Astrocyte of the cerebellum (primary cell): ENCODE measurements at regions not wholly inside any gene's neighbourhood (a gene's known extent, or its start where the extent isn't known, plus 50 kb on each side); places are given as distances from the start of the nearest gene placed in this dataset.

ENCODE experiments used
- DNase-seq: peaks from one replicate; pipeline ENCODE4 v3.0.0-alpha.2; 2011; ENCODE audit warnings: low read depth
- H3K4me3 ChIP-seq: 2 replicates; pipeline ENCODE4 v1.5.1; 2011; ENCODE audit warnings: mild to moderate bottlenecking, low read depth, low read length, moderate library complexity
- CTCF ChIP-seq: IDR thresholded peaks from 2 replicates; pipeline ENCODE4 v1.5.1; 2012; ENCODE audit warnings: low read length, low read depth, moderate library complexity, mild to moderate bottlenecking; ENCODE audit errors: missing control alignments
- in situ Hi-C: cut with HindIII; loops from 2 replicates; pipeline ENCODE4 v1.10.0; 2017; ENCODE audit warnings: low sequenced_read_pairs

- H3K4me3 ChIP-seq: no peak overlapping the region
- in situ Hi-C loops: no loop called here
- DNase-seq: no peak
- TF ChIP-seq CTCF: no peak
These were observed 112.2 kb downstream of the OAT start for GRCh38 chr10:124306520-124306919.

GRCh38 chr10:124305984-124306383 lies 112.7 kb downstream of the OAT start:
- in situ Hi-C loops: no loop called here

GRCh38 chr10:124305131-124305530 lies 113.6 kb downstream of the OAT start:
- no peak for TF ChIP-seq CTCF
- in situ Hi-C loops: no loop called here
- no peak for DNase-seq
- no peak overlapping the region for H3K4me3 ChIP-seq

More at GRCh38 chr10:124305984-124306383, 112.7 kb downstream of the OAT start:
- H3K4me3 ChIP-seq: no peak overlapping the region
- no peak for DNase-seq
- no peak for TF ChIP-seq CTCF

- no peak for TF ChIP-seq CTCF
- no peak overlapping the region for H3K4me3 ChIP-seq
- DNase-seq: no peak
- in situ Hi-C loops: no loop called here
These were observed 114.9 kb downstream of the OAT start for GRCh38 chr10:124303662-124304418.

GRCh38 chr10:124302951-124303505 lies 115.7 kb downstream of the OAT start:
- no peak for TF ChIP-seq CTCF
- no peak for DNase-seq
- no peak overlapping the region for H3K4me3 ChIP-seq
- in situ Hi-C loops: no loop called here

- no peak overlapping the region for H3K4me3 ChIP-seq
- in situ Hi-C loops: no loop called here
- no peak for DNase-seq
- TF ChIP-seq CTCF: no peak
These were observed 117.0 kb downstream of the OAT start for GRCh38 chr10:124301736-124302135.
